ENCODE measurements at regions not wholly inside any gene's neighbourhood (a gene's known extent, or its start where the extent isn't known, plus 50 kb on each side); places are given as distances from the start of the nearest gene placed in this dataset.
"Not testable (repeated sequence)": the region's sequence is repeated elsewhere in the genome, so short reads cannot be mapped to it uniquely, and the experiment has no call there.

GRCh38 chr5:122694884-122695283 is 80.0 kb upstream of the SNX2 start (continued):
- TF ChIP-seq GRHL2 (CRISPR knock-in tag; IDR thresholded peaks at IDR 0.05; ENCODE audit: insufficient replicate concordance, severe bottlenecking) (no peak), ZNF416 (CRISPR knock-in tag; IDR thresholded peaks at IDR 0.05) (no peak), ZNF281 (CRISPR knock-in tag; IDR thresholded peaks at IDR 0.05) (no peak), CBFB (CRISPR knock-in tag; IDR thresholded peaks at IDR 0.05; ENCODE audit: low read depth) (no peak), OVOL2 (CRISPR knock-in tag; IDR thresholded peaks at IDR 0.05; ENCODE audit: borderline replicate concordance) (no peak), GABPB1 (CRISPR knock-in tag; IDR thresholded peaks at IDR 0.05) (no peak), TEAD1 (CRISPR knock-in tag; IDR thresholded peaks at IDR 0.05) (no peak)

GRCh38 chr5:122696735-122697134 is 78.1 kb upstream of the SNX2 start:
- POLR2A ChIA-PET, ATAC-seq, H3K4me1 Mint-ChIP-seq: not testable (repeated sequence)

GRCh38 chr5:122697191-122697590 is 77.7 kb upstream of the SNX2 start:
- TF ChIP-seq MYBL2 (CRISPR knock-in tag; IDR thresholded peaks at IDR 0.05) (no peak), NFATC4 (CRISPR knock-in tag; IDR thresholded peaks at IDR 0.05) (no peak), MXD4 (CRISPR knock-in tag; IDR thresholded peaks at IDR 0.05; ENCODE audit: borderline replicate concordance) (no peak), ZNF423 (CRISPR knock-in tag; IDR thresholded peaks at IDR 0.05) (no peak), PRDM15 (CRISPR knock-in tag; IDR thresholded peaks at IDR 0.05) (no peak), PREB (CRISPR knock-in tag; IDR thresholded peaks at IDR 0.05; ENCODE audit: borderline replicate concordance) (no peak), GTF2I (CRISPR knock-in tag; conservative IDR thresholded peaks at IDR 0.05) (no peak), ZBTB21 (CRISPR knock-in tag; IDR thresholded peaks at IDR 0.05; ENCODE audit: borderline replicate concordance) (no peak), TP53 (CRISPR knock-in tag; IDR thresholded peaks at IDR 0.05) (no peak), ZNF121 (CRISPR knock-in tag; IDR thresholded peaks at IDR 0.05) (no peak), FOXP1 (CRISPR knock-in tag; IDR thresholded peaks at IDR 0.05; ENCODE audit: borderline replicate concordance) (no peak), ZNF416 (CRISPR knock-in tag; IDR thresholded peaks at IDR 0.05) (no peak), NR1H2 (CRISPR knock-in tag; IDR thresholded peaks at IDR 0.05) (no peak), CBFB (CRISPR knock-in tag; IDR thresholded peaks at IDR 0.05; ENCODE audit: low read depth) (no peak), SOX15 (CRISPR knock-in tag; IDR thresholded peaks at IDR 0.05) (no peak)
- no peaks in the 10 kb centered on the region for H3K4me1 Mint-ChIP-seq
- CTCF ChIA-PET: no interaction called here

More at GRCh38 chr5:122696735-122697134, 78.1 kb upstream of the SNX2 start:
- H3K27ac Mint-ChIP-seq; DNase-seq (ENCODE audit: low spot score); CTCF ChIA-PET; H3K36me3 Mint-ChIP-seq; H3K9me3 Mint-ChIP-seq; H3K4me3 Mint-ChIP-seq; H3K27me3 Mint-ChIP-seq (ENCODE audit: low read depth): not testable (repeated sequence)

More at GRCh38 chr5:122697191-122697590, 77.7 kb upstream of the SNX2 start:
- H3K27me3 Mint-ChIP-seq (ENCODE audit: low read depth): no peaks in the 10 kb centered on the region
- POLR2A ChIA-PET: no interaction called here
- no peaks in the 10 kb centered on the region for H3K36me3 Mint-ChIP-seq
- H3K27ac Mint-ChIP-seq: no peak overlapping the region
- no peaks in the 10 kb centered on the region for H3K9me3 Mint-ChIP-seq
- ATAC-seq (no peak), DNase-seq (ENCODE audit: low spot score) (no peak)
- H3K4me3 Mint-ChIP-seq: no peak overlapping the region

All from WTC11 (cell line).